IMR-90 (cell line): ENCODE measurements at regions not wholly inside any gene's neighbourhood (a gene's known extent, or its start where the extent isn't known, plus 50 kb on each side); places are given as distances from the start of the nearest gene placed in this dataset.

ENCODE experiments used
- NFE2L2 ChIP-seq: fragments of 150-350 bp; IDR thresholded peaks from 2 replicates; pipeline ENCODE4 v1.6.1; 2016; ENCODE audit warnings: low read depth, mild to moderate bottlenecking, low read length
- POLR2A ChIP-seq: IDR thresholded peaks from 2 replicates; pipeline ENCODE4 v1.6.1; 2012; ENCODE audit warnings: mild to moderate bottlenecking, low read depth, low read length
- TF ChIP-seq, protein P1 (sequence below): conservative IDR thresholded peaks from 2 replicates; pipeline ENCODE4 v1.5.1; 2012; ENCODE audit warnings: mild to moderate bottlenecking, low read depth, low read length, improper control_type of control experiment

DNA sequence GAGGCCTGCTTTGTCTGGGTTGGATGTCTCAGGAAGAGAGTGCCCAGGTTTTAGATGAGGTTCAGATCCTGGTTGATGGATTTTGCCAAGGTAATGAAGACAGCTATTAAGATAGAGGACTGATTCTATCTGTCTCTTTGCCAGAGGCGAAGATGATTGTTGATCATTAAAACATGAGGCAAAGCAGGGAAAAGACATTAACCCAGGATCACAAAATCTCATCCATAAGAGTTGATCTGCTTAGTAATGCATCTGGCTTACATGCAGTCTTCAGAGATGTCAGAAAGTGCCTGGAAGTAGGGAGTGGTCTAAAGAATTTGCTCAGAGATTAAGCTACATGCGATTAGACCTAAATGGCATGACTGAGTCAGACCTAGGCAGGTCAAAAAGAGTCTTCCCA, 229.6 kb upstream of the PLD5 start:
- TF ChIP-seq NFE2L2 (no peak), POLR2A (no peak)
- TF ChIP-seq, protein P1, sequence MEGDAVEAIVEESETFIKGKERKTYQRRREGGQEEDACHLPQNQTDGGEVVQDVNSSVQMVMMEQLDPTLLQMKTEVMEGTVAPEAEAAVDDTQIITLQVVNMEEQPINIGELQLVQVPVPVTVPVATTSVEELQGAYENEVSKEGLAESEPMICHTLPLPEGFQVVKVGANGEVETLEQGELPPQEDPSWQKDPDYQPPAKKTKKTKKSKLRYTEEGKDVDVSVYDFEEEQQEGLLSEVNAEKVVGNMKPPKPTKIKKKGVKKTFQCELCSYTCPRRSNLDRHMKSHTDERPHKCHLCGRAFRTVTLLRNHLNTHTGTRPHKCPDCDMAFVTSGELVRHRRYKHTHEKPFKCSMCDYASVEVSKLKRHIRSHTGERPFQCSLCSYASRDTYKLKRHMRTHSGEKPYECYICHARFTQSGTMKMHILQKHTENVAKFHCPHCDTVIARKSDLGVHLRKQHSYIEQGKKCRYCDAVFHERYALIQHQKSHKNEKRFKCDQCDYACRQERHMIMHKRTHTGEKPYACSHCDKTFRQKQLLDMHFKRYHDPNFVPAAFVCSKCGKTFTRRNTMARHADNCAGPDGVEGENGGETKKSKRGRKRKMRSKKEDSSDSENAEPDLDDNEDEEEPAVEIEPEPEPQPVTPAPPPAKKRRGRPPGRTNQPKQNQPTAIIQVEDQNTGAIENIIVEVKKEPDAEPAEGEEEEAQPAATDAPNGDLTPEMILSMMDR = no peak
